D341Med (cell line): ENCODE measurements at regions not wholly inside any gene's neighbourhood (a gene's known extent, or its start where the extent isn't known, plus 50 kb on each side); places are given as distances from the start of the nearest gene placed in this dataset.

ENCODE experiments used
- DNase-seq: peaks from one replicate; pipeline ENCODE4 v3.0.0; 2012; ENCODE audit warnings: low spot score

DNA sequence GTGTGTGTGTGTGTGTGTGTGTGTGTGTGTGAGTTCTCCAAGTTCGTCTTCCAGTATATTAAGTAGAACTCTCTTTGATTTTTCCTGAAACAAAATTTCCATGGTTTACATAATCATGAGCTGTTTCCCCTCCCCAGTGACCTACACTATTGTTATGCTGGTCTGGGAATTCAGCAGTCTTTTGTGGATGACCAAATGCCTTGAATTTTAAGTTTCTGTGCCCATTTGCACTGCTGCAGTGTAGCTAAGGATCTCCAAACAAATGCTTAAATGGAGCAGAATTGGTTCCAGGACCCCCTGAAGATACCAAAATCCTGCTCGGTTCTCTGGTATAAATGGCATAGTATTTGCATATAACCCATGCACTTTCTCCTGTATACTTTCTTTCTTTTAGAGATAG, 77.2 kb upstream of the SLC34A2 start:
- DNase-seq, result no peak

- DNase-seq, result peak; percentile 68
These were observed 74.8 kb upstream of the SLC34A2 start for GRCh38 chr4:25580633-25581467.

DNA sequence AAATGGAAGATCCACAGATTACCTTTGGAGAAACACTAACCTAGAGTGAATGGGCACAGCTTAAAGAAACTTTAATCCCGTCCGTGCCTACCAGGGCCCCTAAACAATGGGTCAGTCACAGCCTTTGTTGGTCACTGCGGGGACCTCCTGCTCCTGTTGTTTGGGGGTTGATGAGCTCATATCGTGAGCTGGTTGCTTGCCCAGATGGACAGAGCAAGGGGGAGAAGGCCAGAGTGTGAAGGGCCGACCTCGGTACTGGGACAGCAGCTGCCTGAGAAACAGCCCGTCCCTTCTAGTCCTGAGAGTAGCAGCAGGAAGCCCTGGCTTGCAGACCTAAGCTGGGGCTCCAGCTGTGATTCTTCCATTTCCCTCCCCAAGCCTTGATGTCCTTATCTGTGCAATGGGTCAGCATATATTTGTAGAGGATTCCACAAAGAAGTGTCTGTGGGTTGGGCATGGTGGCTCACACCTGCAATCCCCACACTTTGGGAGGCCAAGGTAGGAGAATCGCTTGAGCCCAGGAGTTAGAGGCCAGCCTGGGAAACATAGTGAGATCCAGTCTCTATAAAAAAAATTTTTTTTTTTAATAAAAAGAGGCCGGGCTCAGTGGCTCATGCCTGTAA, 69.6 kb upstream of the SLC34A2 start:
- DNase-seq, result no peak

- DNase-seq, result no peak
These were observed 67.4 kb upstream of the SLC34A2 start for GRCh38 chr4:25588206-25588605.

GRCh38 chr4:25590171-25590570, 65.5 kb upstream of the SLC34A2 start:
- no peak for DNase-seq

DNA sequence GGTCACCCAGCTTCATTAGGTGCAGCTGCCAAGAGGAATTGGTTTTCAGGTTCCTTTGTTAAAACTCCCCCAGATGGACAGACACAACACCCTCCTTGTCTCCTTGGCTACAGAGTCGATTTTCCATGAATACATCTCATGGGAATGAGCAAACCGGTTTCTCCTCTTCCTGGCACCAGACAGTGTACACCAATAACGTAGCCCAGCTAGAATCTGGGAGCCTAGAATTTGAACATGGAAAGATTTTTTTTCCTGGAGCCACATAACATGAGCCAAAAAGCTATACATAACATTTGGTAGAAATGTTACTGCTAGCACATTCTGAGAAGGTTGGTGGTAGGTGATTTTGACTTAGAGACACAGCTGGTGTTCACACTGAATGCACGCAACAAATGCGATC, 62.9 kb upstream of the SLC34A2 start:
- DNase-seq, result no peak
